K562 (cell line): ENCODE measurements at regions not wholly inside any gene's neighbourhood (a gene's known extent, or its start where the extent isn't known, plus 50 kb on each side); places are given as distances from the start of the nearest gene placed in this dataset.

Experiments
- ATAC-seq: fragments of 200-7000 bp; cut with Tn5 transposase; 3 replicates; pipeline ENCODE4 v1.9.1; 2020; ENCODE audit warnings: moderate library complexity
- BruUV-seq: library from RNA; stranded (reverse); fragments of 400-500 nt; replicated peaks from 2 replicates; lab custom pipeline; 2021; lab: Mats Ljungman, UMichigan
- CTCF ChIA-PET: fragments of 300-600 bp; formaldehyde crosslinking; extraction: SDS; loops from one replicate; lab custom pipeline; 2021; ENCODE audit warnings: low intra/inter-chr PET ratio; lab: Yijun Ruan, JAX
- POLR2A ChIA-PET: fragments of 300-600, 350-650 bp; sonication (Branson Sonifier 250); formaldehyde crosslinking; extraction: SDS; loops from one replicate; lab custom pipeline; 2021; ENCODE audit warnings: antibody characterized with exemption, inconsistent platforms; lab: Yijun Ruan, JAX
- DNase-seq, 4 experiments: peaks; one replicate each; pipeline versions ENCODE4 v3.0.0 to v3.0.0-alpha.2; 2011 to 2018; ENCODE audit warnings: low spot score in 3 of 4, mixed read lengths in 3 of 4; ENCODE audit errors: extremely low read depth in 1 of 4
- FAIRE-seq: peaks from 2 replicates; lab custom pipeline; 2011; peaks lifted over from hg19 to GRCh38; lab: Jason Lieb, UNC
- H2AFZ ChIP-seq: 2 replicates; pipeline ENCODE4 v1.6.0; 2011; ENCODE audit warnings: low read depth, low read length, control low read depth, inconsistent platforms
- H3K27ac ChIP-seq: fragments of 200-600 bp; 3 replicates; pipeline ENCODE4 v1.8.0; 2011; ENCODE audit warnings: low read depth, mild to moderate bottlenecking, control low read depth, inconsistent platforms, low read length, moderate library complexity, mixed read lengths; ENCODE audit errors: extremely low read depth
- H3K27me3 ChIP-seq, 2 experiments: fragments of 300-600 bp in 1 of 2; 2 replicates in 1 of 2; 3 replicates in 1 of 2; pipeline versions ENCODE4 v1.6.0 to v1.8.0; 2011; ENCODE audit warnings: inconsistent platforms in 2 of 2, low read length in 2 of 2, mild to moderate bottlenecking in 1 of 2, mixed read lengths in 1 of 2, moderate library complexity in 1 of 2; ENCODE audit not compliant: control insufficient read depth in 2 of 2, insufficient read depth in 2 of 2
- H3K36me3 ChIP-seq: fragments of 300-600 bp; 3 replicates; pipeline ENCODE4 v1.8.0; 2011; ENCODE audit warnings: mild to moderate bottlenecking, low read length, inconsistent platforms; ENCODE audit not compliant: control insufficient read depth, insufficient read depth
- H3K4me1 ChIP-seq, 2 experiments: fragments of 200-600 bp in 1 of 2; replicated peaks in 1 of 2; 2 replicates in 1 of 2; 3 replicates in 1 of 2; pipeline versions ENCODE4 v1.5.1 to v1.8.0; 2011; ENCODE audit warnings: inconsistent platforms in 2 of 2, low read length in 2 of 2, mild to moderate bottlenecking in 1 of 2, mixed read lengths in 1 of 2, moderate library complexity in 1 of 2; ENCODE audit not compliant: control insufficient read depth in 2 of 2, insufficient read depth in 2 of 2
- H3K4me2 ChIP-seq: 2 replicates; pipeline ENCODE4 v1.6.1; 2011; ENCODE audit warnings: low read length, control low read depth, inconsistent platforms, mixed read lengths; ENCODE audit not compliant: insufficient read depth
- H3K4me3 ChIP-seq: fragments of 200-600 bp; sonication (generic), shearing (Covaris generic); 2 replicates; pipeline ENCODE4 v1.5.1; 2016; ENCODE audit warnings: control low read depth, inconsistent platforms
- H3K79me2 ChIP-seq: fragments of 200-600 bp; 3 replicates; pipeline ENCODE4 v1.8.0; 2011; ENCODE audit warnings: low read length, inconsistent platforms; ENCODE audit not compliant: control insufficient read depth, insufficient read depth
- H3K9ac ChIP-seq, 2 experiments: 2 replicates each; pipeline versions ENCODE4 v1.6.0 to v1.6.1; 2011; ENCODE audit warnings: low read depth in 2 of 2, low read length in 2 of 2, control low read depth in 1 of 2, inconsistent platforms in 1 of 2, mild to moderate bottlenecking in 1 of 2, mixed read lengths in 1 of 2; ENCODE audit not compliant: insufficient read depth in 1 of 2
- H3K9me1 ChIP-seq: one replicate; pipeline ENCODE4 v1.6.0; 2011; ENCODE audit warnings: inconsistent platforms, mild to moderate bottlenecking, low read length, moderate library complexity; ENCODE audit not compliant: control insufficient read depth, insufficient read depth
- H3K9me3 ChIP-seq: replicated peaks from 2 replicates; pipeline ENCODE4 v1.5.1; 2011; ENCODE audit warnings: low read depth, low read length, inconsistent platforms; ENCODE audit not compliant: control insufficient read depth, insufficient read depth
- H4K20me1 ChIP-seq: replicated peaks from 2 replicates; pipeline ENCODE4 v1.6.1; 2011; ENCODE audit warnings: low read length, inconsistent platforms, mixed read lengths; ENCODE audit not compliant: control insufficient read depth, insufficient read depth
- BCOR ChIP-seq: fragments of 450-650 bp; IDR thresholded peaks from 2 replicates; pipeline ENCODE4 v1.6.1; 2016
- ETS2 ChIP-seq: IDR thresholded peaks from 2 replicates; pipeline ENCODE4 v1.6.1; 2016; ENCODE audit warnings: borderline replicate concordance, missing genetic modification characterization, mild to moderate bottlenecking, moderate library complexity, missing compliant biosample characterization; ENCODE audit not compliant: poor library complexity, severe bottlenecking
- EWSR1 ChIP-seq: fragments of 450-650 bp; IDR thresholded peaks from 2 replicates; pipeline ENCODE4 v1.6.1; 2018; ENCODE audit warnings: borderline replicate concordance, mild to moderate bottlenecking, low read depth, moderate library complexity; ENCODE audit not compliant: partially characterized antibody
- HNRNPL ChIP-seq: fragments of 200-400 bp; formaldehyde crosslinking; IDR thresholded peaks from 2 replicates; pipeline ENCODE4 v1.6.1; 2017; ENCODE audit warnings: low read depth, mild to moderate bottlenecking, low read length
- LEF1 ChIP-seq: fragments of 450-650 bp; IDR thresholded peaks from 2 replicates; pipeline ENCODE4 v1.6.1; 2016; ENCODE audit warnings: mild to moderate bottlenecking
- POLR3G ChIP-seq: IDR thresholded peaks from 2 replicates; pipeline ENCODE4 v1.6.1; 2011; ENCODE audit not compliant: insufficient read length, insufficient replicate concordance; ENCODE audit errors: extremely low read depth
- SNRNP70 ChIP-seq: fragments of 200-400 bp; formaldehyde crosslinking; optimal IDR thresholded peaks from 2 replicates; pipeline ENCODE3; 2017; ENCODE audit warnings: low read depth, low read length
- TARDBP ChIP-seq: fragments of 450-650 bp; IDR thresholded peaks from 2 replicates; pipeline ENCODE4 v1.6.1; 2016
- TSC22D4 ChIP-seq: fragments of 450-650 bp; IDR thresholded peaks from 2 replicates; pipeline ENCODE4 v1.6.1; 2016; ENCODE audit warnings: missing genetic modification characterization, missing biosample characterization, control low read depth
- ZNF347 ChIP-seq: fragments of 450-650 bp; formaldehyde crosslinking; IDR thresholded peaks from 2 replicates; pipeline ENCODE4 v1.4.0; 2020; ENCODE audit warnings: low read depth, mild to moderate bottlenecking, moderate library complexity
- ZZZ3 ChIP-seq: fragments of 450-650 bp; IDR thresholded peaks from 2 replicates; pipeline ENCODE4 v1.6.1; 2016; ENCODE audit warnings: antibody characterized with exemption, mild to moderate bottlenecking, moderate library complexity
- WGBS: fragments of 100-300 bp; shearing (Covaris generic); methylation state at CpG from one replicate; pipeline ENCODE4 v1.1.6; 2016; ENCODE audit warnings: low coverage, mixed read lengths; ENCODE audit not compliant: insufficient coverage; ENCODE audit errors: missing lambda C conversion rate; 5-methylcytosine and 5-hydroxymethylcytosine counted together
- in situ Hi-C: fragments of 300-500 bp; cut with MboI; formaldehyde crosslinking; loops from 4 replicates; pipeline ENCODE4 v1.15.0; 2018; ENCODE audit warnings: inconsistent platforms, mixed read lengths
- intact Hi-C: fragments of 100-400 bp; cut with micrococcal nuclease; formaldehyde crosslinking; loops from 2 replicates; pipeline ENCODE4 v1.14.2; 2022
- TF ChIP-seq, protein P1 (sequence below): fragments of 250-450 bp; sonication (Bioruptor Pico); IDR thresholded peaks from 2 replicates; pipeline ENCODE4 v1.4.0; 2020; ENCODE audit warnings: mild to moderate bottlenecking
- TF ChIP-seq, protein P2 (sequence below): fragments of 450-650 bp; IDR thresholded peaks from 2 replicates; pipeline ENCODE4 v1.6.1; 2016; ENCODE audit warnings: mild to moderate bottlenecking
- TF ChIP-seq, protein P3 (sequence below): fragments of 450-650 bp; formaldehyde crosslinking; IDR thresholded peaks from 2 replicates; pipeline ENCODE4 v1.4.0; 2020; ENCODE audit warnings: mild to moderate bottlenecking
- TF ChIP-seq, protein P4 (sequence below): fragments of 450-650 bp; formaldehyde crosslinking; IDR thresholded peaks from 2 replicates; pipeline ENCODE4 v1.4.0; 2022; ENCODE audit warnings: missing genetic modification characterization
- TF ChIP-seq, protein P5 (sequence below): IDR thresholded peaks from 3 replicates; pipeline ENCODE4 v1.6.1; 2011; ENCODE audit warnings: borderline replicate concordance, mild to moderate bottlenecking; ENCODE audit not compliant: insufficient read length, insufficient read depth

DNA sequence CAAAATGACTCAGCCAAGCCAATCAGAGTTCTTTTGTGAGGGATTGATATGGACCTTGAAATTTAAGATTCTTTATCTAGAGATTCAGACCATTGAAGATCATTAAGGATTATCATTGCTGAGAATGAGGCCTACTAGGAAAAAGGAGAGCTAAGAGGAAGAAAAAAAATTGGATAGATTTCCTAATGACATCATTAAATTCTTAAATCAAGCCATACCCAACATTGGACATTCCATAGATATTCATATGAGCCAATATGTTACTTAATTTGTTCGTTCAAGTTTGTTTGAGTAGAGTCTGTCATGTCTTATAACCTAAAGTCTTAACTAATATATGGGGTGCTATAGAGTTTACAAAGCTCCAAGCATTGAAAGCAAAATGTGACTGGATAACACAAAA, 727.9 kb upstream of the SEMA6A start:
- FAIRE-seq (no peak), ATAC-seq (no peak), DNase-seq (no peak)
- Histone ChIP-seq H3K9ac (no peak overlapping the region), H3K4me3 (no peak overlapping the region), H2AFZ (no peak overlapping the region), H3K36me3 (no peaks in the 10 kb centered on the region), H4K20me1 (no peaks in the 10 kb centered on the region), H3K9me1 (no peaks in the 10 kb centered on the region), H3K4me2 (no peak overlapping the region), H3K79me2 (no peaks in the 10 kb centered on the region), H3K27me3 (no peaks in the 10 kb centered on the region), H3K9me3 (no peaks in the 10 kb centered on the region), H3K27ac (no peak overlapping the region), H3K4me1 (no peaks in the 10 kb centered on the region)
- POLR2A ChIA-PET = interaction anchor here (1.0 kb wide), 1 partner anchor 10 kb away, joined by 3 read pairs; no protein-coding TSS in a partner anchor
- intact Hi-C loops = no loop called here
- CTCF ChIA-PET = no interaction called here
- WGBS = 0% methylated on average over 1 of the region's 1 CpG
- no TSS peak for BruUV-seq
- in situ Hi-C loops = no loop called here
- no peak for TF ChIP-seq ETS2
- TF ChIP-seq LEF1 = no peak
- TF ChIP-seq, protein P1, sequence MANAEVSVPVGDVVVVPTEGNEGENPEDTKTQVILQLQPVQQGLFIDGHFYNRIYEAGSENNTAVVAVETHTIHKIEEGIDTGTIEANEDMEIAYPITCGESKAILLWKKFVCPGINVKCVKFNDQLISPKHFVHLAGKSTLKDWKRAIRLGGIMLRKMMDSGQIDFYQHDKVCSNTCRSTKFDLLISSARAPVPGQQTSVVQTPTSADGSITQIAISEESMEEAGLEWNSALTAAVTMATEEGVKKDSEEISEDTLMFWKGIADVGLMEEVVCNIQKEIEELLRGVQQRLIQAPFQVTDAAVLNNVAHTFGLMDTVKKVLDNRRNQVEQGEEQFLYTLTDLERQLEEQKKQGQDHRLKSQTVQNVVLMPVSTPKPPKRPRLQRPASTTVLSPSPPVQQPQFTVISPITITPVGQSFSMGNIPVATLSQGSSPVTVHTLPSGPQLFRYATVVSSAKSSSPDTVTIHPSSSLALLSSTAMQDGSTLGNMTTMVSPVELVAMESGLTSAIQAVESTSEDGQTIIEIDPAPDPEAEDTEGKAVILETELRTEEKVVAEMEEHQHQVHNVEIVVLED (CRISPR knock-in tag) = no peak
- no peak for TF ChIP-seq ZNF347
- TF ChIP-seq, protein P2, sequence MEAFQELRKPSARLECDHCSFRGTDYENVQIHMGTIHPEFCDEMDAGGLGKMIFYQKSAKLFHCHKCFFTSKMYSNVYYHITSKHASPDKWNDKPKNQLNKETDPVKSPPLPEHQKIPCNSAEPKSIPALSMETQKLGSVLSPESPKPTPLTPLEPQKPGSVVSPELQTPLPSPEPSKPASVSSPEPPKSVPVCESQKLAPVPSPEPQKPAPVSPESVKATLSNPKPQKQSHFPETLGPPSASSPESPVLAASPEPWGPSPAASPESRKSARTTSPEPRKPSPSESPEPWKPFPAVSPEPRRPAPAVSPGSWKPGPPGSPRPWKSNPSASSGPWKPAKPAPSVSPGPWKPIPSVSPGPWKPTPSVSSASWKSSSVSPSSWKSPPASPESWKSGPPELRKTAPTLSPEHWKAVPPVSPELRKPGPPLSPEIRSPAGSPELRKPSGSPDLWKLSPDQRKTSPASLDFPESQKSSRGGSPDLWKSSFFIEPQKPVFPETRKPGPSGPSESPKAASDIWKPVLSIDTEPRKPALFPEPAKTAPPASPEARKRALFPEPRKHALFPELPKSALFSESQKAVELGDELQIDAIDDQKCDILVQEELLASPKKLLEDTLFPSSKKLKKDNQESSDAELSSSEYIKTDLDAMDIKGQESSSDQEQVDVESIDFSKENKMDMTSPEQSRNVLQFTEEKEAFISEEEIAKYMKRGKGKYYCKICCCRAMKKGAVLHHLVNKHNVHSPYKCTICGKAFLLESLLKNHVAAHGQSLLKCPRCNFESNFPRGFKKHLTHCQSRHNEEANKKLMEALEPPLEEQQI = no peak
- no peak for TF ChIP-seq BCOR
- TF ChIP-seq, protein P3, sequence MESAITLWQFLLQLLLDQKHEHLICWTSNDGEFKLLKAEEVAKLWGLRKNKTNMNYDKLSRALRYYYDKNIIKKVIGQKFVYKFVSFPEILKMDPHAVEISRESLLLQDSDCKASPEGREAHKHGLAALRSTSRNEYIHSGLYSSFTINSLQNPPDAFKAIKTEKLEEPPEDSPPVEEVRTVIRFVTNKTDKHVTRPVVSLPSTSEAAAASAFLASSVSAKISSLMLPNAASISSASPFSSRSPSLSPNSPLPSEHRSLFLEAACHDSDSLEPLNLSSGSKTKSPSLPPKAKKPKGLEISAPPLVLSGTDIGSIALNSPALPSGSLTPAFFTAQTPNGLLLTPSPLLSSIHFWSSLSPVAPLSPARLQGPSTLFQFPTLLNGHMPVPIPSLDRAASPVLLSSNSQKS (CRISPR knock-in tag) = no peak
- no peak for TF ChIP-seq EWSR1
- TF ChIP-seq HNRNPL = no peak
- no peak for TF ChIP-seq ZZZ3
- TF ChIP-seq, protein P4, sequence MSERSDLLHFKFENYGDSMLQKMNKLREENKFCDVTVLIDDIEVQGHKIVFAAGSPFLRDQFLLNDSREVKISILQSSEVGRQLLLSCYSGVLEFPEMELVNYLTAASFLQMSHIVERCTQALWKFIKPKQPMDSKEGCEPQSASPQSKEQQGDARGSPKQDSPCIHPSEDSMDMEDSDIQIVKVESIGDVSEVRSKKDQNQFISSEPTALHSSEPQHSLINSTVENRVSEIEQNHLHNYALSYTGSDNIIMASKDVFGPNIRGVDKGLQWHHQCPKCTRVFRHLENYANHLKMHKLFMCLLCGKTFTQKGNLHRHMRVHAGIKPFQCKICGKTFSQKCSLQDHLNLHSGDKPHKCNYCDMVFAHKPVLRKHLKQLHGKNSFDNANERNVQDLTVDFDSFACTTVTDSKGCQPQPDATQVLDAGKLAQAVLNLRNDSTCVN (CRISPR knock-in tag) = no peak
- no peak for TF ChIP-seq TARDBP
- TF ChIP-seq SNRNP70 = no peak
- no peak for TF ChIP-seq POLR3G
- TF ChIP-seq TSC22D4 (tag) = no peak
- TF ChIP-seq, protein P5, sequence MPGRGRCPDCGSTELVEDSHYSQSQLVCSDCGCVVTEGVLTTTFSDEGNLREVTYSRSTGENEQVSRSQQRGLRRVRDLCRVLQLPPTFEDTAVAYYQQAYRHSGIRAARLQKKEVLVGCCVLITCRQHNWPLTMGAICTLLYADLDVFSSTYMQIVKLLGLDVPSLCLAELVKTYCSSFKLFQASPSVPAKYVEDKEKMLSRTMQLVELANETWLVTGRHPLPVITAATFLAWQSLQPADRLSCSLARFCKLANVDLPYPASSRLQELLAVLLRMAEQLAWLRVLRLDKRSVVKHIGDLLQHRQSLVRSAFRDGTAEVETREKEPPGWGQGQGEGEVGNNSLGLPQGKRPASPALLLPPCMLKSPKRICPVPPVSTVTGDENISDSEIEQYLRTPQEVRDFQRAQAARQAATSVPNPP = no peak
